Trophoblast cell (in vitro differentiated cells and primary cell): ENCODE measurements at regions not wholly inside any gene's neighbourhood (a gene's known extent, or its start where the extent isn't known, plus 50 kb on each side); places are given as distances from the start of the nearest gene placed in this dataset.
"Not testable (repeated sequence)": the region's sequence is repeated elsewhere in the genome, so short reads cannot be mapped to it uniquely, and the experiment has no call there.

Source experiments
- DNase-seq, 2 donors: peaks; one replicate each; pipeline ENCODE4 v3.0.0-alpha.2; 2016
- H2AFZ ChIP-seq: 2 replicates; pipeline ENCODE4 v1.6.1; 2013; ENCODE audit warnings: low read length, moderate library complexity, mild to moderate bottlenecking; ENCODE audit not compliant: insufficient read depth, poor library complexity
- H2AK5ac ChIP-seq: 2 replicates; pipeline ENCODE4 v1.6.1; 2013; ENCODE audit warnings: mild to moderate bottlenecking, low read length
- H2BK120ac ChIP-seq: 2 replicates; pipeline ENCODE4 v1.6.1; 2013; ENCODE audit warnings: low read length, mild to moderate bottlenecking, moderate library complexity; ENCODE audit not compliant: insufficient read depth, poor library complexity
- H2BK12ac ChIP-seq: 2 replicates; pipeline ENCODE4 v1.6.1; 2013; ENCODE audit warnings: mild to moderate bottlenecking, low read length, moderate library complexity
- H2BK5ac ChIP-seq: 2 replicates; pipeline ENCODE4 v1.6.1; 2013; ENCODE audit warnings: low read length, low read depth, moderate library complexity, mild to moderate bottlenecking; ENCODE audit not compliant: poor library complexity
- H3K14ac ChIP-seq: 2 replicates; pipeline ENCODE4 v1.6.1; 2013; ENCODE audit warnings: mild to moderate bottlenecking, low read length
- H3K18ac ChIP-seq: 2 replicates; pipeline ENCODE4 v1.6.1; 2013; ENCODE audit warnings: mild to moderate bottlenecking, low read length
- H3K23ac ChIP-seq: 2 replicates; pipeline ENCODE4 v1.6.1; 2013; ENCODE audit warnings: low read length
- H3K27ac ChIP-seq: 2 replicates; pipeline ENCODE4 v1.5.1; 2013; ENCODE audit warnings: low read depth, mild to moderate bottlenecking, inconsistent platforms, low read length, moderate library complexity
- H3K27me3 ChIP-seq: 2 replicates; pipeline ENCODE4 v1.6.1; 2013; ENCODE audit warnings: inconsistent platforms, mild to moderate bottlenecking, low read length, moderate library complexity; ENCODE audit not compliant: insufficient read depth
- H3K36me3 ChIP-seq, 2 experiments: 1 replicate in 1 of 2; 2 replicates in 1 of 2; pipeline ENCODE4 v1.6.1; 2013; ENCODE audit warnings: low read length in 2 of 2, mild to moderate bottlenecking in 2 of 2, moderate library complexity in 1 of 2; ENCODE audit not compliant: insufficient read depth in 2 of 2, control insufficient read depth in 1 of 2
- H3K4ac ChIP-seq: 2 replicates; pipeline ENCODE4 v1.6.1; 2013; ENCODE audit warnings: low read depth, mild to moderate bottlenecking, low read length, moderate library complexity
- H3K4me1 ChIP-seq, 2 experiments: 1 replicate in 1 of 2; 2 replicates in 1 of 2; pipeline ENCODE4 v1.6.1; 2013; ENCODE audit warnings: low read length in 2 of 2, mild to moderate bottlenecking in 2 of 2, moderate library complexity in 1 of 2; ENCODE audit not compliant: insufficient read depth in 2 of 2, control insufficient read depth in 1 of 2
- H3K4me2 ChIP-seq: 2 replicates; pipeline ENCODE4 v1.6.1; 2013; ENCODE audit warnings: inconsistent platforms, mild to moderate bottlenecking, low read length, moderate library complexity
- H3K4me3 ChIP-seq: 2 replicates; pipeline ENCODE4 v1.5.1; 2013; ENCODE audit warnings: mild to moderate bottlenecking, low read depth, low read length, inconsistent platforms
- H3K79me1 ChIP-seq: one replicate; pipeline ENCODE4 v1.6.1; 2013; ENCODE audit warnings: low read length
- H3K79me2 ChIP-seq: 2 replicates; pipeline ENCODE4 v1.6.1; 2013; ENCODE audit warnings: low read length, mild to moderate bottlenecking; ENCODE audit not compliant: control insufficient read depth, insufficient read depth, poor library complexity
- H3K9ac ChIP-seq: 2 replicates; pipeline ENCODE4 v1.6.1; 2013; ENCODE audit warnings: mild to moderate bottlenecking, low read length
- H3K9me3 ChIP-seq: 2 replicates; pipeline ENCODE4 v1.6.1; 2013; ENCODE audit warnings: low read depth, mild to moderate bottlenecking, control low read depth, inconsistent platforms, low read length; ENCODE audit not compliant: insufficient read depth
- H4K12ac ChIP-seq: 2 replicates; pipeline ENCODE4 v1.6.1; 2013; ENCODE audit warnings: low read depth, mild to moderate bottlenecking, low read length, moderate library complexity
- H4K8ac ChIP-seq: 2 replicates; pipeline ENCODE4 v1.6.1; 2013; ENCODE audit warnings: low read depth, mild to moderate bottlenecking, low read length, moderate library complexity
- H4K91ac ChIP-seq: one replicate; pipeline ENCODE4 v1.6.1; 2013; ENCODE audit warnings: low read depth, mild to moderate bottlenecking, low read length, moderate library complexity
- WGBS: extraction: QIAGEN DNeasy Blood & Tissue Kit; methylation state at CpG from one replicate; pipeline ENCODE4 v1.1.7; 2013; ENCODE audit warnings: missing lambda C conversion rate; ENCODE audit not compliant: insufficient read length, insufficient coverage; ENCODE audit errors: extremely low coverage; 5-methylcytosine and 5-hydroxymethylcytosine counted together

- no peaks in the 10 kb centered on the region for H3K79me2 ChIP-seq
- no peak overlapping the region for H3K23ac ChIP-seq
- no peaks in the 10 kb centered on the region for H3K36me3 ChIP-seq
- H3K18ac ChIP-seq, result no peak overlapping the region
- H3K9ac ChIP-seq, result no peak overlapping the region
- no peak overlapping the region for H3K4me2 ChIP-seq
- H3K14ac ChIP-seq, result no peak overlapping the region
- no CpG with 5 or more reads among the region's 4 CpGs for WGBS
- H4K8ac ChIP-seq, result no peak overlapping the region
- H2BK120ac ChIP-seq, result no peak overlapping the region
- H2AFZ ChIP-seq, result no peak overlapping the region
- no peaks in the 10 kb centered on the region for H3K79me1 ChIP-seq
- H3K27ac ChIP-seq, result no peak overlapping the region
- H2BK12ac ChIP-seq, result no peak overlapping the region
- no peaks in the 10 kb centered on the region for H3K9me3 ChIP-seq
- no peak overlapping the region for H4K12ac ChIP-seq
- H3K4me3 ChIP-seq, result no peak overlapping the region
- H2BK5ac ChIP-seq, result no peak overlapping the region
- no peak for DNase-seq
- no peak overlapping the region for H2AK5ac ChIP-seq
- no peak overlapping the region for H4K91ac ChIP-seq
- no peak overlapping the region for H3K4ac ChIP-seq
- no peaks in the 10 kb centered on the region for H3K4me1 ChIP-seq
- no peaks in the 10 kb centered on the region for H3K27me3 ChIP-seq
Measured at GRCh38 chr2:220814441-220814840, 757.7 kb downstream of the EPHA4 start.

DNA sequence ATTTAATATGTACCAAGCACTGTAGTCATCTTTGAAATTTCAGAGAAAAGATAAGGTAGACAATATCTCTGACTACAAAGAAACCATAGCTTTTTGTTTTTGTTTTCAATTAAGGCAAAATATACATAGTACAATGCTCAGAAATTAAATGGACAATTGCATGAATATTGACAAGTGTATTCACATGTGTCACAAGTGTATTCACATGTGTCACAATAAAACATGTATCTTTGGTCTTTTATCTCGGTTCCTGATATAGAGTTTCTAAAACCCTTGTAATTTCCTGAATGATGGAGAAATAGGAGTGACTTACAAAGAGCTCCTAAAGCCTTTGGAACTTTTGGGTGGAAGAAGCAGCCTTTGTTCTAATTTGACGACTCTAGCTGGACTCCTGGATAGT is 756.4 kb downstream of the EPHA4 start:
- H2BK5ac ChIP-seq, result no peak overlapping the region
- H3K9ac ChIP-seq, result no peak overlapping the region
- H3K36me3 ChIP-seq, result no peaks in the 10 kb centered on the region
- H3K79me2 ChIP-seq, result no peaks in the 10 kb centered on the region
- no peak overlapping the region for H3K14ac ChIP-seq
- no peaks in the 10 kb centered on the region for H3K79me1 ChIP-seq
- H3K27ac ChIP-seq, result no peak overlapping the region
- H2AK5ac ChIP-seq, result no peak overlapping the region
- H2AFZ ChIP-seq, result no peak overlapping the region
- H3K27me3 ChIP-seq, result no peaks in the 10 kb centered on the region
- H3K4me3 ChIP-seq, result no peak overlapping the region
- H4K8ac ChIP-seq, result no peak overlapping the region
- no peak overlapping the region for H3K18ac ChIP-seq
- no peak overlapping the region for H3K4ac ChIP-seq
- H3K9me3 ChIP-seq, result no peaks in the 10 kb centered on the region
- WGBS, result no CpG with 5 or more reads among the region's 2 CpGs
- H3K4me2 ChIP-seq, result no peak overlapping the region
- H2BK12ac ChIP-seq, result no peak overlapping the region
- H4K12ac ChIP-seq, result no peak overlapping the region
- no peak overlapping the region for H2BK120ac ChIP-seq
- no peak for DNase-seq
- no peak overlapping the region for H3K23ac ChIP-seq
- no peak overlapping the region for H4K91ac ChIP-seq
- no peaks in the 10 kb centered on the region for H3K4me1 ChIP-seq

DNA sequence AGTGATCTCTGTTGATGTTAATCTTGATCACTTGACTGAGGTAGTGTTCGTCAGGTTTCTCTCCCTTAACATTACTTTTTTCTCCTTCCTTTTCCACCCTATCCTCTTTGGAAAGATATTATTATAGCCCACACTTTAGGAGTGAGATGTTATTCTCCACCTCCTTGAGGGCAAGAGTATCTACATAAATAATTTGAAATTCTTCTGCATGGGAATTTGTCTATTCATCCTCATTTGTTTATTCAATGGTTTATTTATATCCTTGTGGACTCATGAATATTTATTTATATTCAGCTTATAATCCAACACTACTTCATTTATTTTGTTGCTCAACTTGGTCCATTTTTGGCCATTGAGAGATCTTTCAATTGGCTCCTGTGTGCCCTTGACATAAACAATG is 750.4 kb downstream of the EPHA4 start:
- no peak overlapping the region for H2BK12ac ChIP-seq
- H3K4ac ChIP-seq, result no peak overlapping the region
- H2AFZ ChIP-seq, result no peak overlapping the region
- no peaks in the 10 kb centered on the region for H3K36me3 ChIP-seq
- H3K18ac ChIP-seq, result no peak overlapping the region
- no CpG with 5 or more reads among the region's 1 CpG for WGBS
- no peak overlapping the region for H3K27ac ChIP-seq
- H2AK5ac ChIP-seq, result no peak overlapping the region
- no peak for DNase-seq
- no peak overlapping the region for H4K8ac ChIP-seq
- H4K91ac ChIP-seq, result no peak overlapping the region
- no peak overlapping the region for H3K23ac ChIP-seq
- H2BK120ac ChIP-seq, result no peak overlapping the region
- no peak overlapping the region for H3K4me2 ChIP-seq
- H3K79me1 ChIP-seq, result no peaks in the 10 kb centered on the region
- H3K27me3 ChIP-seq, result no peaks in the 10 kb centered on the region
- H3K14ac ChIP-seq, result no peak overlapping the region
- H2BK5ac ChIP-seq, result no peak overlapping the region
- no peak overlapping the region for H4K12ac ChIP-seq
- H3K79me2 ChIP-seq, result no peaks in the 10 kb centered on the region
- H3K9me3 ChIP-seq, result no peaks in the 10 kb centered on the region
- no peaks in the 10 kb centered on the region for H3K4me1 ChIP-seq
- H3K4me3 ChIP-seq, result no peak overlapping the region
- no peak overlapping the region for H3K9ac ChIP-seq

- not testable (repeated sequence) for H3K18ac ChIP-seq, H2BK5ac ChIP-seq, H4K12ac ChIP-seq, H2AK5ac ChIP-seq, H4K91ac ChIP-seq, H3K4me1 ChIP-seq, H3K4ac ChIP-seq, H3K27me3 ChIP-seq, H3K9me3 ChIP-seq, H3K36me3 ChIP-seq, H3K4me3 ChIP-seq, H2BK12ac ChIP-seq, H3K9ac ChIP-seq, H3K79me1 ChIP-seq, DNase-seq, H2BK120ac ChIP-seq, H3K27ac ChIP-seq, H3K79me2 ChIP-seq, H3K4me2 ChIP-seq, H2AFZ ChIP-seq, H3K14ac ChIP-seq, H4K8ac ChIP-seq, H3K23ac ChIP-seq
Measured at GRCh38 chr2:220823590-220823989, 748.5 kb downstream of the EPHA4 start.

DNA sequence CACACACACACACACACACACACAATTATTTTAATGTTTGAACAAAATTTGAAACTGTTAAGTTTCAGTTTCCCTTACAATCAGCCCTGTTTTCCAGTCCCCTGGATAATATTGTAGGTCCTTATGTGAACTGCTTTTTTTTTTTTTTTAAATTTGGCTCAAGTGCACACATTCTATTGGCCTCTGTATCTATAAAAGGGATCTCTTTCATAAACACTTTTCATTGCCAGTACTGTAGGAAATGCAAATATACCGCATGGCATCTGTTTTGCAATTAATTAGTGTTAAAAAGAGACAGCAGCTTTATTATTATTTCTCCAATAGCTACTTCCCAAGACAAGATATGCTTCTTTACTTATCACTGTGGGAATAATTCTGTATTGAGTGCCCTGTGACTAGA is 738.7 kb downstream of the EPHA4 start:
- DNase-seq, result no peak
- Histone ChIP-seq H2BK5ac (no peak overlapping the region), H4K8ac (no peak overlapping the region), H2BK12ac (no peak overlapping the region), H3K9me3 (no peaks in the 10 kb centered on the region), H3K18ac (no peak overlapping the region), H3K79me2 (no peaks in the 10 kb centered on the region), H3K14ac (no peak overlapping the region), H3K4ac (no peak overlapping the region), H3K4me1 (no peaks in the 10 kb centered on the region), H2BK120ac (no peak overlapping the region), H3K27me3 (no peaks in the 10 kb centered on the region), H3K27ac (no peak overlapping the region), H2AK5ac (no peak overlapping the region), H4K12ac (no peak overlapping the region), H3K4me2 (no peak overlapping the region), H3K9ac (no peak overlapping the region), H2AFZ (no peak overlapping the region), H3K36me3 (no peaks in the 10 kb centered on the region), H4K91ac (no peak overlapping the region), H3K23ac (no peak overlapping the region), H3K4me3 (no peak overlapping the region), H3K79me1 (no peaks in the 10 kb centered on the region)
- WGBS, result no CpG with 5 or more reads among the region's 1 CpG
